Natural killer cell (primary cell): ENCODE measurements at regions not wholly inside any gene's neighbourhood (a gene's known extent, or its start where the extent isn't known, plus 50 kb on each side); places are given as distances from the start of the nearest gene placed in this dataset.

Experiments used
- ATAC-seq, 3 donors: fragments of 150-1000 bp in 2 of 3; fragments of 200-7000 bp in 1 of 3; cut with Tn5 transposase; 1 replicate in 1 of 3; 2 replicates in 2 of 3; pipeline ENCODE4 v1.10.0; 2021; ENCODE audit warnings: mild to moderate bottlenecking in 2 of 3, moderate library complexity in 2 of 3
- DNase-seq, 2 donors: peaks; one replicate each; pipeline versions ENCODE4 v3.0.0 to v3.0.0-alpha.2; 2013 to 2021; ENCODE audit warnings: mixed read lengths in 1 of 2
- H3K27ac ChIP-seq: one replicate; pipeline ENCODE4 v1.5.1; 2013; ENCODE audit warnings: mild to moderate bottlenecking, low read length
- H3K27me3 ChIP-seq: one replicate; pipeline ENCODE4 v1.6.1; 2013; ENCODE audit warnings: low read length; ENCODE audit not compliant: control insufficient read depth, insufficient read depth
- H3K36me3 ChIP-seq: one replicate; pipeline ENCODE4 v1.6.1; 2013; ENCODE audit warnings: low read length; ENCODE audit not compliant: control insufficient read depth, insufficient read depth
- H3K4me1 ChIP-seq: one replicate; pipeline ENCODE4 v1.6.1; 2013; ENCODE audit warnings: low read length; ENCODE audit not compliant: control insufficient read depth, insufficient read depth
- H3K4me3 ChIP-seq: one replicate; pipeline ENCODE4 v1.5.1; 2013; ENCODE audit warnings: low read length
- H3K9me3 ChIP-seq: one replicate; pipeline ENCODE4 v1.6.1; 2013; ENCODE audit warnings: low read length; ENCODE audit not compliant: control insufficient read depth, insufficient read depth
- H3K27ac Mint-ChIP-seq, 2 donors: one replicate each; pipeline ENCODE4 v1.8.0; 2022; ENCODE audit warnings: mild to moderate bottlenecking in 2 of 2, mixed read lengths in 2 of 2, moderate library complexity in 1 of 2
- H3K27me3 Mint-ChIP-seq, 2 donors: one replicate each; pipeline ENCODE4 v1.8.0; 2022; ENCODE audit warnings: low read depth in 2 of 2, mixed read lengths in 2 of 2
- H3K36me3 Mint-ChIP-seq: one replicate; pipeline ENCODE4 v1.8.0; 2022; ENCODE audit warnings: mixed read lengths
- H3K4me1 Mint-ChIP-seq, 2 donors: one replicate each; pipeline ENCODE4 v1.8.0; 2022; ENCODE audit warnings: mixed read lengths in 2 of 2
- H3K4me3 Mint-ChIP-seq: one replicate; pipeline ENCODE4 v1.8.0; 2022; ENCODE audit warnings: mild to moderate bottlenecking, moderate library complexity, mixed read lengths
- H3K9me3 Mint-ChIP-seq, 2 donors: one replicate each; pipeline ENCODE4 v1.8.0; 2022; ENCODE audit warnings: mixed read lengths in 2 of 2
- WGBS: methylation state at CpG from one replicate; pipeline ENCODE4 v1.1.7; 2013; ENCODE audit warnings: missing lambda C conversion rate; ENCODE audit not compliant: insufficient coverage; 5-methylcytosine and 5-hydroxymethylcytosine counted together
- intact Hi-C: fragments of 100-400 bp; cut with micrococcal nuclease; formaldehyde crosslinking; loops from one replicate; pipeline ENCODE4 v1.14.2; 2022
- TF ChIP-seq, protein P1 (sequence below): fragments of 200-600 bp; IDR thresholded peaks from one replicate; pipeline ENCODE4 v1.8.0; 2022; ENCODE audit warnings: antibody characterized with exemption

DNA sequence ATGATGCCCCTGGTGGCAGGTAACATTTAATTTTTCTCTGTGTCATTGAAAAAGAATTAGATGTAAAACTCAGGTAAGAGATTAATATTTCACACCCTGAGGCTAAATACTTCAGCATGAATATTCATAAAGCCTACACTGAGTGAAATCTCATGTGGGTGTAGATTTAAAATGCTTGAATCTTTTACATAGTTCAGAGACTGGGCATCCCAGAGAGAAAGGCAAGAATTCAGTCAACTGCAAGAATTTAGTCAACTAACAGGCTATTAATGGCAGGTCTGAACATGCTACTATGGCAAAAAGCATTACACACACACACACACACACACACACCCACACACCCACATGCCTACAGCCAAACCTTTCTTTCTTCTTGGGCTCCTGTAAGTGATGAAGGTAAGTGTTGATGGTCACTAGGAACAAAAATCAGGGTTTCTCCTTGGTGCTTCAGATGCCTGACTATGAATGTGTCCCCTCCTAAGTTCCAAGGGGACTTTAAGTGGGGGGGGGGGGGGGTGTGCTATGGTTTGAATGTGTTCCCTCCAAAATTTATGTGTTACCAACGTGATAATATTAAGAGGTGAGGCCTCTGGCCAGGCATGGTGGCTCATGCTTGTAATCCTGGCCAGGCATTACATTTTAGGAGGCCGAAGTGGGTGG, 63.7 kb upstream of the PSMD7 start:
- H3K9me3 Mint-ChIP-seq = no peaks in the 10 kb centered on the region
- no peaks in the 10 kb centered on the region for H3K4me1 Mint-ChIP-seq
- H3K27ac Mint-ChIP-seq = no peak overlapping the region
- no peaks in the 10 kb centered on the region for H3K36me3 ChIP-seq
- H3K4me3 Mint-ChIP-seq = no peak overlapping the region
- H3K4me1 ChIP-seq = no peaks in the 10 kb centered on the region
- H3K27me3 ChIP-seq = no peaks in the 10 kb centered on the region
- 89% methylated on average over 2 of the region's 2 CpGs for WGBS
- intact Hi-C loops = no loop called here
- H3K27ac ChIP-seq = no peak overlapping the region
- no peak overlapping the region for H3K4me3 ChIP-seq
- ATAC-seq (no peak), DNase-seq (no peak)
- TF ChIP-seq, protein P1, sequence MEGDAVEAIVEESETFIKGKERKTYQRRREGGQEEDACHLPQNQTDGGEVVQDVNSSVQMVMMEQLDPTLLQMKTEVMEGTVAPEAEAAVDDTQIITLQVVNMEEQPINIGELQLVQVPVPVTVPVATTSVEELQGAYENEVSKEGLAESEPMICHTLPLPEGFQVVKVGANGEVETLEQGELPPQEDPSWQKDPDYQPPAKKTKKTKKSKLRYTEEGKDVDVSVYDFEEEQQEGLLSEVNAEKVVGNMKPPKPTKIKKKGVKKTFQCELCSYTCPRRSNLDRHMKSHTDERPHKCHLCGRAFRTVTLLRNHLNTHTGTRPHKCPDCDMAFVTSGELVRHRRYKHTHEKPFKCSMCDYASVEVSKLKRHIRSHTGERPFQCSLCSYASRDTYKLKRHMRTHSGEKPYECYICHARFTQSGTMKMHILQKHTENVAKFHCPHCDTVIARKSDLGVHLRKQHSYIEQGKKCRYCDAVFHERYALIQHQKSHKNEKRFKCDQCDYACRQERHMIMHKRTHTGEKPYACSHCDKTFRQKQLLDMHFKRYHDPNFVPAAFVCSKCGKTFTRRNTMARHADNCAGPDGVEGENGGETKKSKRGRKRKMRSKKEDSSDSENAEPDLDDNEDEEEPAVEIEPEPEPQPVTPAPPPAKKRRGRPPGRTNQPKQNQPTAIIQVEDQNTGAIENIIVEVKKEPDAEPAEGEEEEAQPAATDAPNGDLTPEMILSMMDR = no peak
- H3K9me3 ChIP-seq = no peaks in the 10 kb centered on the region
- no peaks in the 10 kb centered on the region for H3K36me3 Mint-ChIP-seq
- H3K27me3 Mint-ChIP-seq = peaks cover 0 to 13% of the 10 kb centered on the region in 2 donors

DNA sequence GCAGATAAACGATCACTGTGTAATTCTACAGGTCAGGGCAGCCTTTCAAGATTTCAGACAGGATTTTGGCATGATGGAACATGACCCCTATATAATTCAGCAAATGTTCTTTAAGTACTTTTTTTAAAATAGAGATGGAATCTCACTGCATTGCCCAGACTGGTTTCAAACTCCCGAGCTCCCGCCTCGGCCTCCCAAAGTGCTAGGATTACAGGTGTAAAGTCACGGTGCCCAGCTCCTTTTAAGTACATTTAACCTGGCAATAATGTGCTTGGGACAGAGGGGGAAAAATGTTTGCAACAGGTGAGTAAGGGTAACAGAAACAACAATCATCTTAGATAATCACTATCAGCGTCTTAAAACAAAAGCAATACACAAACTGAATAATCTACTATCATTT, 66.5 kb upstream of the PSMD7 start:
- no peaks in the 10 kb centered on the region for H3K36me3 Mint-ChIP-seq
- ATAC-seq = no peak
- WGBS = 91% methylated on average over 5 of the region's 6 CpGs
- no peak overlapping the region for H3K27ac Mint-ChIP-seq
- TF ChIP-seq, protein P1 = no peak
- no peaks in the 10 kb centered on the region for H3K4me1 Mint-ChIP-seq
- Histone ChIP-seq H3K4me1 (no peaks in the 10 kb centered on the region), H3K27me3 (no peaks in the 10 kb centered on the region), H3K4me3 (no peak overlapping the region), H3K9me3 (no peaks in the 10 kb centered on the region), H3K27ac (no peak overlapping the region), H3K36me3 (no peaks in the 10 kb centered on the region)
- no peaks in the 10 kb centered on the region for H3K9me3 Mint-ChIP-seq
- H3K27me3 Mint-ChIP-seq = peaks cover 13 to 15% of the 10 kb centered on the region in 2 donors
- no peak for DNase-seq
- intact Hi-C loops = no loop called here
- no peak overlapping the region for H3K4me3 Mint-ChIP-seq

DNA sequence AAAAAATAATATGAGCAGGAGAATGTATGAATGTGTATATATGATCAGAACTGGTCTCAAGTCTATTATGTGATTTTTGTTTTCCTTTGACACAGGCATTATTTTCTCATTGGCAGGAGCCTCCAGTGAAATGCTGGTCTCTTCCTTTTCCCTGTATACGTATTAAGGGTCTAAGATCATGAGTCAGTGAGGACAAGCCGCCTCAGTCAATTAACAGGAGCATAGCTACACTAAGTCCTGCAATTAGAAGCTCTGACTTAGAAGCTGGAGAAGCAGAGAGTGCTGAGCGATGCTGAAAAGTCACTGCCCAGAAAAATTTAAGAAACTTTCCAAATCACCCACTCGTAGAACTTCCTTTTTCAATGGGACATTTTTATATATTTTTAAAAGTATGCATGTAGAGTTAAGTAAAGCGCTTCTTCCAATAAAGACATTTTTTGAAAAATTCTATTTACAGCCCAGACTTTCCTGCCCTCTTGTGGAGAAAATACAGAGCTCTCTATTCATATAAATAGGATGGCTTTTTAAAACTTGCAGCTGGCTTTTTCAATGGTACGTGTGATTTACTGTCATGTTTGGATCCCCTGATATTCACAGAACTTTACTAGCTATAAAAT, 70.2 kb upstream of the PSMD7 start:
- peaks cover 10 to 27% of the 10 kb centered on the region in 2 donors for H3K27me3 Mint-ChIP-seq
- H3K27me3 ChIP-seq = no peaks in the 10 kb centered on the region
- no peaks in the 10 kb centered on the region for H3K36me3 Mint-ChIP-seq
- H3K27ac Mint-ChIP-seq = no peak overlapping the region
- no peaks in the 10 kb centered on the region for H3K4me1 ChIP-seq
- DNase-seq (no peak), ATAC-seq (no peak)
- 26% methylated on average over 2 of the region's 6 CpGs for WGBS
- no peaks in the 10 kb centered on the region for H3K36me3 ChIP-seq
- no peak overlapping the region for H3K27ac ChIP-seq
- H3K4me3 Mint-ChIP-seq = no peak overlapping the region
- H3K9me3 Mint-ChIP-seq = no peaks in the 10 kb centered on the region
- TF ChIP-seq, protein P1 = no peak
- H3K4me3 ChIP-seq = no peak overlapping the region
- no peaks in the 10 kb centered on the region for H3K9me3 ChIP-seq
- intact Hi-C loops = no loop called here
- H3K4me1 Mint-ChIP-seq = no peaks in the 10 kb centered on the region
